Osteoblast (primary cell): ENCODE measurements at regions not wholly inside any gene's neighbourhood (a gene's known extent, or its start where the extent isn't known, plus 50 kb on each side); places are given as distances from the start of the nearest gene placed in this dataset.

Experiments used
- DNase-seq: peaks from one replicate; pipeline ENCODE4 v3.0.0; 2011; ENCODE audit warnings: low spot score, mixed read lengths; ENCODE audit not compliant: insufficient read length; ENCODE audit errors: missing footprints
- H2AFZ ChIP-seq: 2 replicates; pipeline ENCODE4 v1.6.0; 2011; ENCODE audit warnings: mild to moderate bottlenecking, low read length
- H3K27ac ChIP-seq: 2 replicates; pipeline ENCODE4 v1.5.1; 2011; ENCODE audit warnings: mild to moderate bottlenecking, low read depth, low read length, moderate library complexity
- H3K27me3 ChIP-seq: 2 replicates; pipeline ENCODE4 v1.6.0; 2012; ENCODE audit warnings: mild to moderate bottlenecking, control low read depth, inconsistent platforms, low read length, moderate library complexity; ENCODE audit not compliant: insufficient read depth
- H3K36me3 ChIP-seq: 2 replicates; pipeline ENCODE4 v1.5.1; 2011; ENCODE audit warnings: mild to moderate bottlenecking, low read length, control low read depth, moderate library complexity; ENCODE audit not compliant: insufficient read depth
- H3K4me1 ChIP-seq: 2 replicates; pipeline ENCODE4 v1.5.1; 2011; ENCODE audit warnings: mild to moderate bottlenecking, low read length, control low read depth, moderate library complexity; ENCODE audit not compliant: insufficient read depth
- H3K4me2 ChIP-seq: 2 replicates; pipeline ENCODE4 v1.6.0; 2011; ENCODE audit warnings: mild to moderate bottlenecking, low read length; ENCODE audit not compliant: insufficient read depth
- H3K4me3 ChIP-seq: fragments of 200-600 bp; sonication (generic); 3 replicates; pipeline ENCODE4 v1.5.1; 2012; ENCODE audit warnings: mild to moderate bottlenecking, low read length, inconsistent platforms; ENCODE audit not compliant: insufficient read depth
- H3K79me2 ChIP-seq: 2 replicates; pipeline ENCODE4 v1.6.0; 2012; ENCODE audit warnings: mild to moderate bottlenecking, low read length, control low read depth, inconsistent platforms; ENCODE audit not compliant: insufficient read depth
- H3K9me3 ChIP-seq: 2 replicates; pipeline ENCODE4 v1.5.1; 2011; ENCODE audit warnings: low read depth, low read length, control low read depth
- H4K20me1 ChIP-seq: 2 replicates; pipeline ENCODE4 v1.6.0; 2012; ENCODE audit warnings: mild to moderate bottlenecking, low read length, control low read depth; ENCODE audit not compliant: insufficient read depth
- TF ChIP-seq, protein P1 (sequence below): IDR thresholded peaks from 2 replicates; pipeline ENCODE4 v1.5.1; 2011; ENCODE audit warnings: mild to moderate bottlenecking, low read depth, low read length, moderate library complexity; ENCODE audit errors: extremely low read depth

DNA sequence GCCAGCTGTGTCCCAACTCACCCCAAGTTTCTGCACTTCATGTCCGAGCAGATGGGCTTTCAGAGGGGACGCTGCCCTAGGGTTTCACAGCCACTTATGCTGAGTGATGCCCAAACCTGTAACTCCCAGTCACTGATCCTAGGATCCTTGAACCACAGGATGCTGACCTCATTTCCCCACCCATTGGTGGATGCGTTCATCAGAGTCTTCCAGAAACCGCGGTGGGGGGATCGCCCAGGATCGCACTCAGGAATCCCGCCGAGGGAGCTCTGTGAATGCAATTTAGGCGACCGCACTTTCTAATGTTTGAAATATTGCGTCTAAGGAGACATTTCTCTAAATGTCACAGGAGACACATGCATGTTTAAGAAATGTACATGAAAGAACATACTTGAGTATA is 212.3 kb upstream of the IRX4 start:
- no peak for DNase-seq
- Histone ChIP-seq H2AFZ (no peak overlapping the region), H3K79me2 (no peaks in the 10 kb centered on the region), H3K4me1 (no peaks in the 10 kb centered on the region), H3K36me3 (no peaks in the 10 kb centered on the region), H3K27me3 (no peaks in the 10 kb centered on the region), H3K27ac (no peak overlapping the region), H3K4me2 (no peak overlapping the region), H3K9me3 (no peaks in the 10 kb centered on the region), H3K4me3 (no peak overlapping the region), H4K20me1 (no peaks in the 10 kb centered on the region)
- TF ChIP-seq, protein P1, sequence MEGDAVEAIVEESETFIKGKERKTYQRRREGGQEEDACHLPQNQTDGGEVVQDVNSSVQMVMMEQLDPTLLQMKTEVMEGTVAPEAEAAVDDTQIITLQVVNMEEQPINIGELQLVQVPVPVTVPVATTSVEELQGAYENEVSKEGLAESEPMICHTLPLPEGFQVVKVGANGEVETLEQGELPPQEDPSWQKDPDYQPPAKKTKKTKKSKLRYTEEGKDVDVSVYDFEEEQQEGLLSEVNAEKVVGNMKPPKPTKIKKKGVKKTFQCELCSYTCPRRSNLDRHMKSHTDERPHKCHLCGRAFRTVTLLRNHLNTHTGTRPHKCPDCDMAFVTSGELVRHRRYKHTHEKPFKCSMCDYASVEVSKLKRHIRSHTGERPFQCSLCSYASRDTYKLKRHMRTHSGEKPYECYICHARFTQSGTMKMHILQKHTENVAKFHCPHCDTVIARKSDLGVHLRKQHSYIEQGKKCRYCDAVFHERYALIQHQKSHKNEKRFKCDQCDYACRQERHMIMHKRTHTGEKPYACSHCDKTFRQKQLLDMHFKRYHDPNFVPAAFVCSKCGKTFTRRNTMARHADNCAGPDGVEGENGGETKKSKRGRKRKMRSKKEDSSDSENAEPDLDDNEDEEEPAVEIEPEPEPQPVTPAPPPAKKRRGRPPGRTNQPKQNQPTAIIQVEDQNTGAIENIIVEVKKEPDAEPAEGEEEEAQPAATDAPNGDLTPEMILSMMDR: no peak

DNA sequence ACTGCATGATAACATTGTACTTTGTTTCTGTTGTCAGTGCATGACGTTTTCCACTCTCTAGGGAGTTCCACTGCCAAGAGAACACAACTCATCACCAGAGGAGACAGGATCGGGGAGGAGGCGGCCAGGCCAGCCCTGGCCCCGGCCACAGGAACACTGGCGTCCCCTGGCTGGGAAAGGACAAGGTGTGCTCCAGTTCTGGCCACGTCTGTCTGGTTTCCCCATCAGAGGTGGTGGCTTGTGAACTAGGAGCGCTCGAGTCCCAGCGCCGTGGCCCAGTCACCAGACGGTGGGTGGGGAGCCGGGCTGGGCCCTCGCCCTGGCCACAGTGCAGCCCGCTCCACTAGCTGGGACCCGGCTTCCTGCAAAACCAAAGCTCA is 211.9 kb upstream of the IRX4 start:
- peak; percentile 48 for DNase-seq
- no peak overlapping the region for H3K4me2 ChIP-seq
- H2AFZ ChIP-seq: no peak overlapping the region
- no peaks in the 10 kb centered on the region for H3K36me3 ChIP-seq
- H3K79me2 ChIP-seq: no peaks in the 10 kb centered on the region
- no peaks in the 10 kb centered on the region for H3K9me3 ChIP-seq
- H3K4me1 ChIP-seq: no peaks in the 10 kb centered on the region
- TF ChIP-seq, protein P1: no peak
- no peak overlapping the region for H3K27ac ChIP-seq
- H3K27me3 ChIP-seq: no peaks in the 10 kb centered on the region
- H4K20me1 ChIP-seq: no peaks in the 10 kb centered on the region
- no peak overlapping the region for H3K4me3 ChIP-seq

DNA sequence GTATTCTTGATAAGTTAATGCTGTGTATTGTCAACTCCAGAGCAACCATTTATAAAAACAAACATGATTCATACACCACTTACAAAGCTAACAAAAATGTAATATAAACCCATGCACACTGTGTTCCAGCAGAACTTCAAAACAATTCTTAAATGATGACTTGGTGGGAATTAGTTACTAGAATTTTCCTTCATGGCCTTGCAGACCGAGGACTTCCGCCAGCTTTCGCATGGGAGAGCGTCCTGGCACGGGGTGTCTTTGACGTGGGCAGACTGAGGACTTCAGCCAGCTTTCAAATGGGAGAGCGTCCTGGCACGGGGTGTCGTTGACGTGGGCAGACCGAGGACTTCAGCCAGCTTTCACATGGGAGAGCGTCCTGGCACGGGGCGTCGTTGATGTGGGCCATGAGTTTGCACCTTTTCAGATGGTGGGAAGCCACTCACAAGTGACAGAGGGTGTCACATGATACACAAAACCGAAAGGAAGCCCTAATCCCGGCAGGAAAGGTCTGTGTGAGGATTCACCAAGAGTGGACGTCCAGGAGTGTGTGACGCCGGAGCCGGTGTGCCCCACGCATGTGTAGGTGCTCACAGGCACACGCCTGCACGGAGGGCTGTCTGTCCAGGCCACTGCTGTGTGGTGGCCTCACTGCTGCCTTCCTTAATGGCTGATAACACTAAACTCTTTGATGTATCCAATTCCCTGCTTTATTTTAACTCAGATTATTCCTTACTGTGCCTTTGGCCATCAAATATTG is 211.3 kb upstream of the IRX4 start:
- Histone ChIP-seq H3K79me2 (no peaks in the 10 kb centered on the region), H3K36me3 (no peaks in the 10 kb centered on the region), H4K20me1 (no peaks in the 10 kb centered on the region), H3K4me3 (no peak overlapping the region), H3K27me3 (no peaks in the 10 kb centered on the region), H3K4me1 (no peaks in the 10 kb centered on the region), H3K27ac (no peak overlapping the region), H3K9me3 (no peaks in the 10 kb centered on the region), H3K4me2 (no peak overlapping the region), H2AFZ (no peak overlapping the region)
- TF ChIP-seq, protein P1: no peak
- peak; percentile 27 for DNase-seq

DNA sequence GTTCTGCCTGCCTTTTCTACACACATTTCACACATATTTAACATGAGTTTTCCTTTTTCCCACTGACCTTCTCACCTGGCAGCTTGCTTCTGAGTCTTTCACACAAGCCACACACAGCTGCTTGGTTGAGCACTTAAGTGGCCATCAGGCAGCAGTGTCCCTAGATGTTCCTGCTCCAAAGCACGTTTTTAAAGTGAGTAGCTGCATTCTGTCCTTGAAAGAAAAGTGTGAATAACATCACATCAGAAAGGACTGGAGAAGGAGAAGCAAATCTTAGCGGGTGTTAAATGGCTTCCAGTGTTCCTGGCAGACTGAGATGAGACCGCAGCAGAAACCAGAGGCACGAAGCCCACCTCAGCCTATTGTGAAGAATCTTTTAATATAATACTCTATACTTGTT is 209.2 kb upstream of the IRX4 start:
- no peak overlapping the region for H2AFZ ChIP-seq
- H3K4me2 ChIP-seq: no peak overlapping the region
- H3K27ac ChIP-seq: no peak overlapping the region
- H3K79me2 ChIP-seq: no peaks in the 10 kb centered on the region
- no peaks in the 10 kb centered on the region for H3K4me1 ChIP-seq
- no peak for DNase-seq
- no peak overlapping the region for H3K4me3 ChIP-seq
- no peaks in the 10 kb centered on the region for H3K36me3 ChIP-seq
- no peaks in the 10 kb centered on the region for H4K20me1 ChIP-seq
- no peaks in the 10 kb centered on the region for H3K9me3 ChIP-seq
- TF ChIP-seq, protein P1: no peak
- no peaks in the 10 kb centered on the region for H3K27me3 ChIP-seq
